Glutamatergic neuron (in vitro differentiated cells): ENCODE measurements at regions not wholly inside any gene's neighbourhood (a gene's known extent, or its start where the extent isn't known, plus 50 kb on each side); places are given as distances from the start of the nearest gene placed in this dataset.

Experiments
- DNase-seq: peaks from one replicate; pipeline ENCODE4 v3.0.0; 2022
- H3K27ac Mint-ChIP-seq: one replicate; pipeline ENCODE4 v1.8.0; 2020; ENCODE audit warnings: mild to moderate bottlenecking, mixed read lengths, inconsistent platforms; ENCODE audit not compliant: unreplicated experiment
- H3K27me3 Mint-ChIP-seq: one replicate; pipeline ENCODE4 v1.8.0; 2020; ENCODE audit warnings: mild to moderate bottlenecking, moderate library complexity, mixed read lengths, inconsistent platforms; ENCODE audit not compliant: unreplicated experiment
- H3K36me3 Mint-ChIP-seq: one replicate; pipeline ENCODE4 v1.8.0; 2020; ENCODE audit warnings: mild to moderate bottlenecking, mixed read lengths, inconsistent platforms; ENCODE audit not compliant: unreplicated experiment
- H3K4me1 Mint-ChIP-seq: one replicate; pipeline ENCODE4 v1.8.0; 2020; ENCODE audit warnings: mild to moderate bottlenecking, low read depth, mixed read lengths, inconsistent platforms; ENCODE audit not compliant: unreplicated experiment
- H3K4me3 Mint-ChIP-seq: one replicate; pipeline ENCODE4 v1.8.0; 2020; ENCODE audit warnings: mild to moderate bottlenecking, mixed read lengths, inconsistent platforms; ENCODE audit not compliant: unreplicated experiment
- H3K9me3 Mint-ChIP-seq: one replicate; pipeline ENCODE4 v1.8.0; 2020; ENCODE audit warnings: mild to moderate bottlenecking, moderate library complexity, mixed read lengths, inconsistent platforms; ENCODE audit not compliant: unreplicated experiment
- TF ChIP-seq, protein P1 (sequence below): fragments of 200-600 bp; sonication (generic); IDR thresholded peaks from one replicate; pipeline ENCODE4 v1.5.0; 2021; ENCODE audit not compliant: partially characterized antibody, unreplicated experiment

DNA sequence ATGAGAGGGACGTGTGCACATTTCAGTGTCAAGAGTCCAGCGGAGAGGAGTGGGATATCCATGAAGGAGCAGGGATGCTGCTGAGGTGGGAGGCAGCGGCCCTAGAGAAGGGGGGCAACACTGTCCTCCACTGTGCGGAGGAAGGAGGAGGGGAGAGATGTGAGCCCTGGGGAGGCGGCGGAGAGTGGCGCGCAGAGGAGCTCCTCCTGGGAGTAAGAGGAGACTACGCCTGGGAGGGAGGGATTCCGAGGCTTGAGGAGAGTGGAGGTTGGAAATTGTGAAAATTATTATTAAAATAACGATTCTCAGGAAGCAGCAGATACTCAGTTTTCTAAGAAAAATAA, 142.7 kb downstream of the CEP57L1 start:
- no peaks in the 10 kb centered on the region for H3K36me3 Mint-ChIP-seq
- H3K9me3 Mint-ChIP-seq = peaks cover 1% of the 10 kb centered on the region
- peaks cover 3% of the 10 kb centered on the region for H3K27me3 Mint-ChIP-seq
- DNase-seq = no peak
- TF ChIP-seq, protein P1, sequence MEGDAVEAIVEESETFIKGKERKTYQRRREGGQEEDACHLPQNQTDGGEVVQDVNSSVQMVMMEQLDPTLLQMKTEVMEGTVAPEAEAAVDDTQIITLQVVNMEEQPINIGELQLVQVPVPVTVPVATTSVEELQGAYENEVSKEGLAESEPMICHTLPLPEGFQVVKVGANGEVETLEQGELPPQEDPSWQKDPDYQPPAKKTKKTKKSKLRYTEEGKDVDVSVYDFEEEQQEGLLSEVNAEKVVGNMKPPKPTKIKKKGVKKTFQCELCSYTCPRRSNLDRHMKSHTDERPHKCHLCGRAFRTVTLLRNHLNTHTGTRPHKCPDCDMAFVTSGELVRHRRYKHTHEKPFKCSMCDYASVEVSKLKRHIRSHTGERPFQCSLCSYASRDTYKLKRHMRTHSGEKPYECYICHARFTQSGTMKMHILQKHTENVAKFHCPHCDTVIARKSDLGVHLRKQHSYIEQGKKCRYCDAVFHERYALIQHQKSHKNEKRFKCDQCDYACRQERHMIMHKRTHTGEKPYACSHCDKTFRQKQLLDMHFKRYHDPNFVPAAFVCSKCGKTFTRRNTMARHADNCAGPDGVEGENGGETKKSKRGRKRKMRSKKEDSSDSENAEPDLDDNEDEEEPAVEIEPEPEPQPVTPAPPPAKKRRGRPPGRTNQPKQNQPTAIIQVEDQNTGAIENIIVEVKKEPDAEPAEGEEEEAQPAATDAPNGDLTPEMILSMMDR = no peak
- H3K27ac Mint-ChIP-seq = no peak overlapping the region
- H3K4me1 Mint-ChIP-seq = peaks cover 6% of the 10 kb centered on the region
- no peak overlapping the region for H3K4me3 Mint-ChIP-seq

DNA sequence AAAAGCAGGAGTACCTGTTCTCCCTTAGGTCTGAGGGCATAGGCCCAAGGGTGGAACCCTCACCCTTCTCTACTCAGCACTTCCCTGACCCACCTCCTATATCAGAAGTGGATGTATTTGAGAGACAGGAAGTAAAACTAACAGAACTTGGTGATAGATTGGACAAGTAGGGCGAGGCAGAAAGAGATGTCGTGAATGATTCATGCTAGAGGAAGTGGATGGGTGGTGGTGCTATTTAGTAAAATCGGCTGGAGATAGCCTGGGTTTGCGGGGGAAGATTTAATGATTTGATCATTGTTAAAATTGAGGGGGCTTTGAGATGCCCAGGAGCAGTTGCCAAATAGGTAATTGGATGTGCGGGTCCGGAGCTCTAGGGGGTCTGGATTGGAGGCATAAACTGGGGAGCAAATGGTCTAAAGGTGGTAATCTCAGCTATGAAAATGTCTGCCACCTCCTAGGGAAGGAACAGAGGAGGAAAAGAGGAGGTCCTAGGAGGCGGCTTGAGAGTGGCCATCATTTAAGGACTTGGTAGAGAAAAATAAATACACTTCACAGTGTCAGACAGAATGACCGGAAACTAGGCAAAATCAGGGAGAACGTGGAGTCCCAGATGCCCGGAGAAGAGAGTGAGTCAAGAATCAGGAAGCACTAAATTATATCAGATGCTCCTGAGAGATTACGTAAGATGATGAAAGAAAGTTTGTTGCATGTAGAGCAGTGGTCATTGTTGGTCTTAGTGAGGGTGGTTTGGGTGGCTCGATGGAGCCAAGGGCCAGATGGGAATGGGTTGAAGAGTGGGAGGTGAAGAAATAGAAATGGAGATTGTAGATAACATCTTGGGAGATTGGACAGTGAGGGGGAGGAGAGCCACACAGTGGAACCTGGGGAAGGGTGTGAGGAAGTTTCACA, 142.0 kb downstream of the CEP57L1 start:
- Mint-ChIP-seq H3K4me1 (peaks cover 6% of the 10 kb centered on the region), H3K36me3 (no peaks in the 10 kb centered on the region), H3K4me3 (no peak overlapping the region), H3K27ac (no peak overlapping the region), H3K27me3 (peaks cover 3% of the 10 kb centered on the region), H3K9me3 (peaks cover 1% of the 10 kb centered on the region)
- TF ChIP-seq, protein P1 = no peak
- DNase-seq = no peak

DNA sequence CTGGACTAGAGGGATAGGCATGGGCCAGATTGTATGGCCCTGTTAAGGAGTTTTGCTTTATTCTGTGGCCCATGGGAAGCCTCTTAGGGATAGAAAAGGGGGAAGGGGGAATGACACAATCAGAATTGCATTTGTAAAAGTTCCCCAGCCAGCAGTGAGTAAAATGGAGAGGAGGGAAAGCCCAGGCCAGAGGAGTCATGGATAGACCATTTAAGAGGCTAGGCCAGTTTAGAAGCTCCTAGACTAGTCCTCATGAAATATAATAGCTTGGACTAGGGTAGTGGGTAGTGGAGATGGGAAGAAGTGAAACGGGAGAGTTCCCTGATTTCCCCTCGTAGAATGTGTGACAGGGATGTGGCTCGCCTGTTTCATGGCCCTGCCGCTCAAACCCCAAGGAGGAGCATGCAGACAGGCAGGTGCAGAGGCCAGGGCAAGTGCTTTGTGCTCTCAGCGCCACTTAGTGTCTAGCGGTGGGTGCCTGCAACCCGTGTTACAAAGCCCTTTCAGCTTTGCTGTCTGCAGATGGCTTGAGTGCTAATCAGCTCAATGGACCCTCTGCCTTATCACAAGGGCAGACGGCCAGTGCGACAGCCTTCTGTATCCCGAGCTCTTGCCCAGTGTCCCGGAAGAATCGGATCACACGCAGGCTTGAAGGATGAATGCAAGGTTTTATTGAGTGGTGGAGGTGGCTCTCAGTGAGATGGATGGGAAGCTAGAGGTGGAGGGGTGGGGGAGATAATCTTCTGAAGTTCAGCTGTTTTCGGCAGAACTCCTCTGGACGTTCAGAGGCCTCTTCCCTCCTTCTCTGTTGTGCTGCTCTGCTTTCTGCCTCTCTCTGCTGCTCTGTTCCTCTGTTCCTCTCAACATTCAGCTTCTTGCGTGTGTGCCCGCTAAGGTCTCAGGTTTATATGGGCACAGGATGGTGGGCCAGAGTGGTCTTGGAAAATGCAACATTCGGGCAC, 141.1 kb downstream of the CEP57L1 start:
- Mint-ChIP-seq H3K36me3 (no peaks in the 10 kb centered on the region), H3K4me1 (peaks cover 6% of the 10 kb centered on the region), H3K27ac (peak overlapping the region; percentile 71), H3K27me3 (peaks cover 3% of the 10 kb centered on the region), H3K9me3 (peaks cover 1% of the 10 kb centered on the region), H3K4me3 (no peak overlapping the region)
- TF ChIP-seq, protein P1 = no peak
- DNase-seq = peak; percentile 44

DNA sequence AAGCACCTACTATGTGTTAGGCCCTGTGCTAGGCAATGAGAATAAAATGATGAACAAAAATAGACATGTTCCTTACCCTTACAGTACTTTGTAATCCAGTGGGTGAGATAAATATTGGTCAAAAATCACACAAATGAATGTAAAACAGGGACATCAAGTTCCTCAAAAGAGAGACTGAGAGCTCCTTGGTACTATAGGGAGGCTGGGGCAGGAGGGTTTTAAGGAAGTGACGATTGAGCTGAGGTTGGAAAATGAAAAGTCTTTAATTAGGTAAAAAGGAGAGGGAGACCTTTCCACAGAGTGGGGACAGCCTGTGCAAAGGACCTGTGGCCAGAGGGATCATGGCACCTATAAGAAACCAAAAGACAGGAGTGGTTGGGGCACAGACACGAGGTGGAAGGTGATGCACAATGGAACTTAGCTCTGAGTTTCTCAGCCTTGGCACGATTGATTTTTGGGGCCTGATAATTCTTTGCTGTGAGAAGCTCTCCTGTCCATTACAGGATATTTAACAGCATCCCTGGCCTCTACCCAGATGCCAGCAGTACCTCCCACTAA, 140.3 kb downstream of the CEP57L1 start:
- Mint-ChIP-seq H3K27ac (no peak overlapping the region), H3K4me3 (no peak overlapping the region), H3K27me3 (peaks cover 3% of the 10 kb centered on the region), H3K9me3 (peaks cover 1% of the 10 kb centered on the region), H3K4me1 (peaks cover 6% of the 10 kb centered on the region), H3K36me3 (no peaks in the 10 kb centered on the region)
- DNase-seq = no peak
- TF ChIP-seq, protein P1 = no peak
